ENCODE measurements at regions not wholly inside any gene's neighbourhood (a gene's known extent, or its start where the extent isn't known, plus 50 kb on each side); places are given as distances from the start of the nearest gene placed in this dataset.

DNA sequence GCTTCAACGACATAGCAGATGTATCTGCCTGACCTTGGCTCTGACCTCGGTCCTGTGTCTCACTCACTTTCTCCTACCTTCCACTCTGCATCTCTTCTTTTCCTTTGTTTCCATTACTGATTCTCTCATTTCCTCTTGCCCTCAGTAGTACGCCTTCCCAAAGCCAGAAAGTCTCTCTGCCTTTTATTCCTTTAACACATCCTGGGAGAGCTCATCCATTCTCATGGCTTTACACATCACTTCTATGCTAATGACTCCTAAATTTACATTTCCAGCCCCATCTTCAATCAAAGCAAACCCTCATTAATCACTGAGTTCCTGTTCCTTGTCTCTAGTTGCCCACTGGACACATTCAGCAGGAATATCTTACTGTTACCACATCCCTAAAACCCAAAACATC, 938.6 kb downstream of the NTRK3 start:
- Histone ChIP-seq H3K9ac (ENCODE audit: low read depth, low read length) (no peak overlapping the region), H3K4me1 (ENCODE audit: control insufficient read depth, insufficient read depth, low read length) (no peaks in the 10 kb centered on the region), H3K4me3 (ENCODE audit: low read depth, low read length) (no peak overlapping the region), H3K9me3 (ENCODE audit: control insufficient read depth, insufficient read depth, low read length) (no peaks in the 10 kb centered on the region), H3K27me3 (ENCODE audit: control insufficient read depth, insufficient read depth, low read length) (no peaks in the 10 kb centered on the region), H3K36me3 (ENCODE audit: control insufficient read depth, insufficient read depth, low read length) (no peaks in the 10 kb centered on the region)

GRCh38 chr15:87312221-87312620, 944.3 kb downstream of the NTRK3 start:
- H3K27me3 ChIP-seq (ENCODE audit: control insufficient read depth, insufficient read depth, low read length), result no peaks in the 10 kb centered on the region
- H3K9me3 ChIP-seq (ENCODE audit: control insufficient read depth, insufficient read depth, low read length), result no peaks in the 10 kb centered on the region
- no peaks in the 10 kb centered on the region for H3K36me3 ChIP-seq (ENCODE audit: control insufficient read depth, insufficient read depth, low read length)
- H3K4me3 ChIP-seq (ENCODE audit: low read depth, low read length), result no peak overlapping the region
- H3K4me1 ChIP-seq (ENCODE audit: control insufficient read depth, insufficient read depth, low read length), result no peaks in the 10 kb centered on the region
- H3K9ac ChIP-seq (ENCODE audit: low read depth, low read length), result no peak overlapping the region

DNA sequence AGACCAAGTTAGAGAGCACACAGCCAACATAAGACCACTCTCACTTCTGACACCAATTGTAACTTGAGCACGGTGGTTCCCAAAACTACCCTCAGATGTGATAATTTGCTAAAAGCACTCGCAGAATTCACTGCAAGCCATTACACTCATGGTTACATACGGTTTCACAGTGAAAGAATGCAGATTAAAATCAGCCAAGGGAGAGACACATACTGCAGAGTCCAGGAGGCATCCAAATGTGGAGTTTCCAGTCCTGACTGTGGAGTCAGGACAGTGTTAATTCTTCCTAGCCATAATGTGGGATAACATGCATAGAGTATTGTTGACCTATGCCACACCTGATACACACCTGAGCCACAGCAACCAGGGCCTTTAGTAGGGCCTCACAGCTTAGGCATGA, 956.4 kb downstream of the NTRK3 start:
- H3K4me1 ChIP-seq (ENCODE audit: control insufficient read depth, insufficient read depth, low read length), result no peaks in the 10 kb centered on the region
- H3K4me3 ChIP-seq (ENCODE audit: low read depth, low read length), result no peak overlapping the region
- H3K9ac ChIP-seq (ENCODE audit: low read depth, low read length), result no peak overlapping the region
- H3K27me3 ChIP-seq (ENCODE audit: control insufficient read depth, insufficient read depth, low read length), result no peaks in the 10 kb centered on the region
- no peaks in the 10 kb centered on the region for H3K36me3 ChIP-seq (ENCODE audit: control insufficient read depth, insufficient read depth, low read length)
- H3K9me3 ChIP-seq (ENCODE audit: control insufficient read depth, insufficient read depth, low read length), result no peaks in the 10 kb centered on the region

DNA sequence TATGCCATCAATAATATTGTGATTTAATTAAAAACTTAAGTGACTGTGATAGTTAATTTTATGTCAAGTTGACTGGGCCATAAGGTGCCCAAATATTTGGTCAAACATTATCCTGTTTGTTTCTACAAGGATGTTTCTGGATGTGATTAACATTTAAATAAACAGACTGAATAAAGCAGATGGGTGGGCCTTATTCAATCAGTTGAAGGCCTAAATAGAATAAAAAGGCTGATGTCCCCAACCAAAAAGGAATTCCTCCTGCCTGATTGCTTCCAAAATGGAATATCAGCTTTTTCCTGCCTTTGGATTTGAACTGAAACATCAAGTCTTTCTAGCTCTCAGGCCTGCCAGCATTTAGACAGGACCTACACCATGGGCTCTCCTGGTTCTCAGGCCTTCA, 961.7 kb downstream of the NTRK3 start:
- H3K36me3 ChIP-seq (ENCODE audit: control insufficient read depth, insufficient read depth, low read length), result no peaks in the 10 kb centered on the region
- no peaks in the 10 kb centered on the region for H3K4me1 ChIP-seq (ENCODE audit: control insufficient read depth, insufficient read depth, low read length)
- H3K4me3 ChIP-seq (ENCODE audit: low read depth, low read length), result no peak overlapping the region
- no peaks in the 10 kb centered on the region for H3K27me3 ChIP-seq (ENCODE audit: control insufficient read depth, insufficient read depth, low read length)
- H3K9me3 ChIP-seq (ENCODE audit: control insufficient read depth, insufficient read depth, low read length), result no peaks in the 10 kb centered on the region
- no peak overlapping the region for H3K9ac ChIP-seq (ENCODE audit: low read depth, low read length)

GRCh38 chr15:87293031-87293430, 963.5 kb downstream of the NTRK3 start:
- Histone ChIP-seq H3K36me3 (ENCODE audit: control insufficient read depth, insufficient read depth, low read length) (no peaks in the 10 kb centered on the region), H3K4me1 (ENCODE audit: control insufficient read depth, insufficient read depth, low read length) (no peaks in the 10 kb centered on the region), H3K9ac (ENCODE audit: low read depth, low read length) (no peak overlapping the region), H3K9me3 (ENCODE audit: control insufficient read depth, insufficient read depth, low read length) (no peaks in the 10 kb centered on the region), H3K4me3 (ENCODE audit: low read depth, low read length) (no peak overlapping the region), H3K27me3 (ENCODE audit: control insufficient read depth, insufficient read depth, low read length) (no peaks in the 10 kb centered on the region)

GRCh38 chr15:87287156-87287555, 969.4 kb downstream of the NTRK3 start:
- H3K36me3 ChIP-seq (ENCODE audit: control insufficient read depth, insufficient read depth, low read length), result no peaks in the 10 kb centered on the region
- no peaks in the 10 kb centered on the region for H3K27me3 ChIP-seq (ENCODE audit: control insufficient read depth, insufficient read depth, low read length)
- no peaks in the 10 kb centered on the region for H3K9me3 ChIP-seq (ENCODE audit: control insufficient read depth, insufficient read depth, low read length)
- no peaks in the 10 kb centered on the region for H3K4me1 ChIP-seq (ENCODE audit: control insufficient read depth, insufficient read depth, low read length)
- H3K4me3 ChIP-seq (ENCODE audit: low read depth, low read length), result no peak overlapping the region
- H3K9ac ChIP-seq (ENCODE audit: low read depth, low read length), result no peak overlapping the region

GRCh38 chr15:87269566-87269965, 987.0 kb downstream of the NTRK3 start:
- no peaks in the 10 kb centered on the region for H3K36me3 ChIP-seq (ENCODE audit: control insufficient read depth, insufficient read depth, low read length)
- H3K4me3 ChIP-seq (ENCODE audit: low read depth, low read length), result no peak overlapping the region
- H3K4me1 ChIP-seq (ENCODE audit: control insufficient read depth, insufficient read depth, low read length), result peaks cover 4% of the 10 kb centered on the region
- H3K27me3 ChIP-seq (ENCODE audit: control insufficient read depth, insufficient read depth, low read length), result no peaks in the 10 kb centered on the region
- H3K9me3 ChIP-seq (ENCODE audit: control insufficient read depth, insufficient read depth, low read length), result no peaks in the 10 kb centered on the region
- no peak overlapping the region for H3K9ac ChIP-seq (ENCODE audit: low read depth, low read length)

GRCh38 chr15:87268675-87269074, 987.9 kb downstream of the NTRK3 start:
- Histone ChIP-seq H3K4me3 (ENCODE audit: low read depth, low read length) (no peak overlapping the region), H3K4me1 (ENCODE audit: control insufficient read depth, insufficient read depth, low read length) (peaks cover 7% of the 10 kb centered on the region), H3K27me3 (ENCODE audit: control insufficient read depth, insufficient read depth, low read length) (no peaks in the 10 kb centered on the region), H3K36me3 (ENCODE audit: control insufficient read depth, insufficient read depth, low read length) (no peaks in the 10 kb centered on the region), H3K9ac (ENCODE audit: low read depth, low read length) (no peak overlapping the region), H3K9me3 (ENCODE audit: control insufficient read depth, insufficient read depth, low read length) (no peaks in the 10 kb centered on the region)

DNA sequence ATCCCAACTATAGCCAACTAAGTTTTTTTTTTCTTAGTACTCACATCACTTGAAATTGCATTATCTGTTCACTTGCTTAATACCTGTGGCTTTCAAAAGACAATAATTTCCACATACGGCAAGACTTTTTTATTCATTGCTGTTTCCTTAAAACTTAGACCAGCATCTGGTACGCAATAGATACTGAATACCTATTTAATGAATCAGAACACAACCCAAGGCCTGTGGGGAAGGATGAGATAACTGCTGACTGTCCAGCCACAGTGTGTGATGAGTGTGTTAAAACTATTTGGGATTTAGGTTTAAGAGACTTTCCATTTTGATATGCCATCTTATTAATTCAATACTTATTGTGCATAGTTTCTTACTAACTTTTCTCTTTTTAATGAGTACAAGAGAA, 988.7 kb downstream of the NTRK3 start:
- peaks cover 7% of the 10 kb centered on the region for H3K4me1 ChIP-seq (ENCODE audit: control insufficient read depth, insufficient read depth, low read length)
- H3K9ac ChIP-seq (ENCODE audit: low read depth, low read length), result no peak overlapping the region
- no peaks in the 10 kb centered on the region for H3K27me3 ChIP-seq (ENCODE audit: control insufficient read depth, insufficient read depth, low read length)
- H3K9me3 ChIP-seq (ENCODE audit: control insufficient read depth, insufficient read depth, low read length), result no peaks in the 10 kb centered on the region
- H3K4me3 ChIP-seq (ENCODE audit: low read depth, low read length), result no peak overlapping the region
- H3K36me3 ChIP-seq (ENCODE audit: control insufficient read depth, insufficient read depth, low read length), result no peaks in the 10 kb centered on the region

DNA sequence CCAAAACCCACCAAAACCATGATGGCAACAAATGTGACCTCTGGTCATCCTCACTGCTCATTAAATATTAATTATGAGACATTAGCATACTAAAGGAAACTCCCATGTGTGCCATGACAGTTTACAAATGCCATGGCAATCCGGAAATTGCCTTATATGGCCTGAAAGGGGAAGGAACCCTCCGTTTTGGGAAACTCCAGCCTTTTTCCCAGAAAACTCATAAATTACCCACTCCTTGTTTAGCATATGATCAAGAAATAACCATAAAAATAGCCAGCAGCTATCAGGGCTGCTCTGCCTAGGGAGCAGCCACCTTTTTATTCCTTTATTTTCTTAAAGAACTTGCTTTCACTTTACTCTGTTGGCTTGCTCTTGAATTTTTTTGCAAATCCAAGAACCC, 992.7 kb downstream of the NTRK3 start:
- no peak overlapping the region for H3K9ac ChIP-seq (ENCODE audit: low read depth, low read length)

DNA sequence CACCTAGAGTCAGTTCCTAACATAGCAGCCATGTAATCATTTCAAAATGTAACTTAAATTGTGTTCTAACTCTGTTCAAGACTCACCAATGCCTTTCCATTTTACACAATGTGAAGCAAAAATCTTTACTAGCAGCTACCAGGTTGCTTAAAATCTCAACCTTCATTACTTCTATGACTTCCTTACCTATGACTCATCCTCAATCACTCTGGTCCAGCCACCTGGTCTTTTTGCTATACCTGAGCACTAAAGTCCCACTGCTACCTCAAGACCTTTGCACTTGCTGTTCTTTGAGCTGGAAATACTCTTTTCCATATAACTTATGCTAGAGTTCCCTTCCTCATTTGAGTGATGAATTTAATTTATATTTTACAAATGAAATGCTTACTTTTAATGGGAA, 993.2 kb downstream of the NTRK3 start:
- no peak overlapping the region for H3K9ac ChIP-seq (ENCODE audit: low read depth, low read length)
- H3K9me3 ChIP-seq (ENCODE audit: control insufficient read depth, insufficient read depth, low read length), result no peaks in the 10 kb centered on the region
- no peaks in the 10 kb centered on the region for H3K36me3 ChIP-seq (ENCODE audit: control insufficient read depth, insufficient read depth, low read length)
- H3K4me3 ChIP-seq (ENCODE audit: low read depth, low read length), result no peak overlapping the region
- peaks cover 7% of the 10 kb centered on the region for H3K4me1 ChIP-seq (ENCODE audit: control insufficient read depth, insufficient read depth, low read length)
- no peaks in the 10 kb centered on the region for H3K27me3 ChIP-seq (ENCODE audit: control insufficient read depth, insufficient read depth, low read length)

More for the DNA sequence above, 992.7 kb downstream of the NTRK3 start:
- Histone ChIP-seq H3K9me3 (ENCODE audit: control insufficient read depth, insufficient read depth, low read length) (no peaks in the 10 kb centered on the region), H3K4me3 (ENCODE audit: low read depth, low read length) (no peak overlapping the region), H3K27me3 (ENCODE audit: control insufficient read depth, insufficient read depth, low read length) (no peaks in the 10 kb centered on the region), H3K4me1 (ENCODE audit: control insufficient read depth, insufficient read depth, low read length) (peaks cover 7% of the 10 kb centered on the region), H3K36me3 (ENCODE audit: control insufficient read depth, insufficient read depth, low read length) (no peaks in the 10 kb centered on the region)

- Histone ChIP-seq H3K4me3 (ENCODE audit: low read depth, low read length) (no peak overlapping the region), H3K9ac (ENCODE audit: low read depth, low read length) (no peak overlapping the region), H3K9me3 (ENCODE audit: control insufficient read depth, insufficient read depth, low read length) (no peaks in the 10 kb centered on the region), H3K36me3 (ENCODE audit: control insufficient read depth, insufficient read depth, low read length) (no peaks in the 10 kb centered on the region), H3K27me3 (ENCODE audit: control insufficient read depth, insufficient read depth, low read length) (no peaks in the 10 kb centered on the region), H3K4me1 (ENCODE audit: control insufficient read depth, insufficient read depth, low read length) (no peaks in the 10 kb centered on the region)
Observed at GRCh38 chr15:87245592-87245991, 1010.9 kb downstream of the NTRK3 start.

- no peaks in the 10 kb centered on the region for H3K9me3 ChIP-seq (ENCODE audit: control insufficient read depth, insufficient read depth, low read length)
- H3K27me3 ChIP-seq (ENCODE audit: control insufficient read depth, insufficient read depth, low read length), result no peaks in the 10 kb centered on the region
- no peaks in the 10 kb centered on the region for H3K4me1 ChIP-seq (ENCODE audit: control insufficient read depth, insufficient read depth, low read length)
- no peaks in the 10 kb centered on the region for H3K36me3 ChIP-seq (ENCODE audit: control insufficient read depth, insufficient read depth, low read length)
- H3K4me3 ChIP-seq (ENCODE audit: low read depth, low read length), result no peak overlapping the region
- H3K9ac ChIP-seq (ENCODE audit: low read depth, low read length), result no peak overlapping the region
Observed at GRCh38 chr15:87243474-87243873, 1013.1 kb downstream of the NTRK3 start.
